A673 (cell line): ENCODE measurements at regions not wholly inside any gene's neighbourhood (a gene's known extent, or its start where the extent isn't known, plus 50 kb on each side); places are given as distances from the start of the nearest gene placed in this dataset.

ENCODE experiments used
- CTCF ChIP-seq: fragments of 300-800, 200-600 bp; sonication (generic); conservative IDR thresholded peaks from 2 replicates; pipeline ENCODE4 v1.5.1; 2017; ENCODE audit warnings: low read depth, mild to moderate bottlenecking, antibody characterized with exemption, low read length, moderate library complexity, mixed read lengths
- EZH2 ChIP-seq: fragments of 200-600 bp; sonication (generic); IDR thresholded peaks from 2 replicates; pipeline ENCODE4 v1.6.1; 2017; ENCODE audit warnings: borderline replicate concordance, low read depth, mild to moderate bottlenecking, mixed read lengths, antibody characterized with exemption, low read length; ENCODE audit not compliant: poor library complexity, severe bottlenecking

- no peak for TF ChIP-seq CTCF
- no peak for TF ChIP-seq EZH2
Observed at GRCh38 chr10:120989996-120990598, 138.9 kb downstream of the WDR11 start.
